ENCODE measurements at regions not wholly inside any gene's neighbourhood (a gene's known extent, or its start where the extent isn't known, plus 50 kb on each side); places are given as distances from the start of the nearest gene placed in this dataset.
"Not testable (repeated sequence)": the region's sequence is repeated elsewhere in the genome, so short reads cannot be mapped to it uniquely, and the experiment has no call there.

DNA sequence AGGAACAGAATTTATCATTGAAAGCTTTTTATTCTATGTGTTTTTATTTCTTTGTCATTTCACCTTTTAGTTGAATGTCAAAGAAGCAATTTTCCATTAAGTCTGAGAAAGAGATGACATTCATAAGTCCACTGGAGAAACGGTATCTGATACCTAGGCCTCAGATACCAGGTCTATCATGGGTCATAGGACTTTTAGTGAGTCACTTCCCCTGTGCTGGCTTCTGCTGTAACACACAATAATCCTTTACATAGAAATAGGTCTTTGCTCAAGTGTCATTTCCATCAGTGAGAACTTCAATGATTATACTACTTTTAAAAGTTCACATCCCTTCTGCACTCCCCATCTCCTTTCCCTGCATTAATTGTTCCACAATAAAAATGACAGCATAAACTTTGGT lies 125.5 kb upstream of the ARMCX2 start:
- TF ChIP-seq, protein P1, sequence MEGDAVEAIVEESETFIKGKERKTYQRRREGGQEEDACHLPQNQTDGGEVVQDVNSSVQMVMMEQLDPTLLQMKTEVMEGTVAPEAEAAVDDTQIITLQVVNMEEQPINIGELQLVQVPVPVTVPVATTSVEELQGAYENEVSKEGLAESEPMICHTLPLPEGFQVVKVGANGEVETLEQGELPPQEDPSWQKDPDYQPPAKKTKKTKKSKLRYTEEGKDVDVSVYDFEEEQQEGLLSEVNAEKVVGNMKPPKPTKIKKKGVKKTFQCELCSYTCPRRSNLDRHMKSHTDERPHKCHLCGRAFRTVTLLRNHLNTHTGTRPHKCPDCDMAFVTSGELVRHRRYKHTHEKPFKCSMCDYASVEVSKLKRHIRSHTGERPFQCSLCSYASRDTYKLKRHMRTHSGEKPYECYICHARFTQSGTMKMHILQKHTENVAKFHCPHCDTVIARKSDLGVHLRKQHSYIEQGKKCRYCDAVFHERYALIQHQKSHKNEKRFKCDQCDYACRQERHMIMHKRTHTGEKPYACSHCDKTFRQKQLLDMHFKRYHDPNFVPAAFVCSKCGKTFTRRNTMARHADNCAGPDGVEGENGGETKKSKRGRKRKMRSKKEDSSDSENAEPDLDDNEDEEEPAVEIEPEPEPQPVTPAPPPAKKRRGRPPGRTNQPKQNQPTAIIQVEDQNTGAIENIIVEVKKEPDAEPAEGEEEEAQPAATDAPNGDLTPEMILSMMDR (IDR thresholded peaks at IDR 0.05; ENCODE audit: insufficient read depth, low read length, poor library complexity, severe bottlenecking) = no peak
- H3K36me3 ChIP-seq (ENCODE audit: control insufficient read depth, insufficient read depth, low read length) = no peaks in the 10 kb centered on the region
- DNase-seq (ENCODE audit: extremely low read depth, insufficient read length) = no peak
- H3K27me3 ChIP-seq (replicated peaks; ENCODE audit: control insufficient read depth, insufficient read depth, low read length) = no peaks in the 10 kb centered on the region
- H3K4me3 ChIP-seq (replicated peaks; ENCODE audit: low read depth, low read length) = no peak overlapping the region

DNA sequence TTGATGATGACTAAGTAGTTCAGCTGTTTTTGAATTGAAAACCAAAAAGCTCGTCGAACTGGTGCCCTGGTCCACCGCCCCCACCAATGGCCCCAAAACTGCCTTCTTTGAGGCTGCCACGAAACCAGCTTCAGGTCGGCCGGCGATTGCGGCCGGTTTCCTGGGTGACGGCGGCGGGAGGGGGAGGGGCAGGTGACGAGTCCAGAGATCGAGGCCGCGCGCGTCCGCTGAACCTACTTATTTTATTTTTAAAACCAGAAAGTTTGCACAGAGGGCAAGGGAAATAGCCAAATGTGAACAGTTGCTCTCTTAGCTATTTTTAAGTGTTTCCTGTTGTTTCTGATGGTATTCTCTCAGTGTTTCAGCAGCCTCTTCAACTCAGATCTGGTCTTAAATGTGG lies 120.8 kb upstream of the ARMCX2 start:
- H3K27me3 ChIP-seq (replicated peaks; ENCODE audit: control insufficient read depth, insufficient read depth, low read length) = not testable (repeated sequence)

DNA sequence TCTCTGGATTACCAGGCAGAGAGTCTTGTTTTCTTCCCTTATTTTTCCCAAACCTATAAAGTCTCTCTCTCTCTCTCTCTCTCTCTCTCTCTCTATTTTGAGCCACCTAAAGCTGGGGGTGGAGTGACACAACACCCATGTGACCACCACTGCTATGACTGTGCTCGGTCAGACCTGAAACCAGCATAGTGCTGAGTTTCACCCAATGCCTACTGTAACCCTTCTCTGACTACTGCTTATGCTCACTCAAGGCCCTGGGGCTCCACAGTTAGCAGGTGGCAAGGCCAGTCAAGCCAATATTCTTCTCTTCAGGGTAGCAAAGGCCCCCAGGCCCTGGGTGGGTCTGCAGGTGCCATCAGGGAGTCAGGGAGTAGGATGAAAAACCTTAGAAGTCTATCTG lies 114.7 kb upstream of the ARMCX2 start:
- Histone ChIP-seq H3K4me3 (replicated peaks; ENCODE audit: low read depth, low read length) (no peak overlapping the region), H3K36me3 (ENCODE audit: control insufficient read depth, insufficient read depth, low read length) (no peaks in the 10 kb centered on the region), H3K27me3 (replicated peaks; ENCODE audit: control insufficient read depth, insufficient read depth, low read length) (no peaks in the 10 kb centered on the region)
- TF ChIP-seq, protein P1 (IDR thresholded peaks at IDR 0.05; ENCODE audit: insufficient read depth, low read length, poor library complexity, severe bottlenecking) = no peak
- DNase-seq (ENCODE audit: extremely low read depth, insufficient read length) = no peak

More for the DNA sequence above, 120.8 kb upstream of the ARMCX2 start:
- H3K4me3 ChIP-seq (replicated peaks; ENCODE audit: low read depth, low read length); DNase-seq (ENCODE audit: extremely low read depth, insufficient read length); H3K36me3 ChIP-seq (ENCODE audit: control insufficient read depth, insufficient read depth, low read length): not testable (repeated sequence)

DNA sequence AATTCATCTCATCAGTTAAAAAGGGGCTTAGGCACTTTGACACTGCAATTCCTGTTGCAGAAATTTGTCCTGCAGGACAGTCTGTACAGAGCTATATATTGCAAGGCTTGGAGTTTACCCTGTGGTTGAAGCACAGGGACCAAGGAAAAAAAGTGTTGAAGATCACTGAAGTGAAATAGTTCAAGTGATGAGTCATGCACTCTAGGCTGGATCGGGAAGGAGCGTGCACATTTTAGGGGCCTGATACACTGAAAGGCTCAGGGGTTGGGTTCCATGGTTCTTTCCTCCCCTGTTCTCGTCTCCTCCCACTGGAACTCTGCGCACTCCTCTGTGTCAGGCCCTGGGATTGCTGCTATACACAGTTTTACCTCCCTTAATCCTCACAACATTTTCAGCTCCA lies 104.9 kb upstream of the ARMCX2 start:
- no peak for DNase-seq (ENCODE audit: extremely low read depth, insufficient read length)
- no peak overlapping the region for H3K4me3 ChIP-seq (replicated peaks; ENCODE audit: low read depth, low read length)
- no peaks in the 10 kb centered on the region for H3K27me3 ChIP-seq (replicated peaks; ENCODE audit: control insufficient read depth, insufficient read depth, low read length)
- H3K36me3 ChIP-seq (ENCODE audit: control insufficient read depth, insufficient read depth, low read length) = no peaks in the 10 kb centered on the region
- TF ChIP-seq, protein P1 (IDR thresholded peaks at IDR 0.05; ENCODE audit: insufficient read depth, low read length, poor library complexity, severe bottlenecking) = no peak

DNA sequence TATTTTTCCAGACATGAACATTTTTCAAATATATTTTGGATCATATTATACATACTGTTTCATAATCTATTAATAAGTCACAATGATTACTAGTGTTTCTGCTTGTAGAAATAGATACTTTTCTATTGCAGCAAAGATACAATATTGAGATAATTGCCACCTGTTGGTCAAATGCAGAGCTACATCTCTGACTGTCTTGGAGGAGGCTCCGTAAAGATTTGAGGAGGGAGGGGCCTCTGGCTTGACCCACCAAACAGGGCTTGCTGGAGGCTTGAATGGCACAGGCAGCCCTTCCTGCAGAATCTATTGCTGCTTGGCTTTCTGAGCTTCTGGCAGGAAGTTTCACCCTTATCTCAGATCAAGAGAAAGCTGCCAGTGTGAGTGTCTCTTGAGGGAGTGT lies 99.3 kb upstream of the ARMCX2 start:
- Histone ChIP-seq H3K36me3 (ENCODE audit: control insufficient read depth, insufficient read depth, low read length) (no peaks in the 10 kb centered on the region), H3K27me3 (replicated peaks; ENCODE audit: control insufficient read depth, insufficient read depth, low read length) (no peaks in the 10 kb centered on the region), H3K4me3 (replicated peaks; ENCODE audit: low read depth, low read length) (no peak overlapping the region)
- DNase-seq (ENCODE audit: extremely low read depth, insufficient read length) = no peak
- TF ChIP-seq, protein P1 (IDR thresholded peaks at IDR 0.05; ENCODE audit: insufficient read depth, low read length, poor library complexity, severe bottlenecking) = peak; percentile 45

DNA sequence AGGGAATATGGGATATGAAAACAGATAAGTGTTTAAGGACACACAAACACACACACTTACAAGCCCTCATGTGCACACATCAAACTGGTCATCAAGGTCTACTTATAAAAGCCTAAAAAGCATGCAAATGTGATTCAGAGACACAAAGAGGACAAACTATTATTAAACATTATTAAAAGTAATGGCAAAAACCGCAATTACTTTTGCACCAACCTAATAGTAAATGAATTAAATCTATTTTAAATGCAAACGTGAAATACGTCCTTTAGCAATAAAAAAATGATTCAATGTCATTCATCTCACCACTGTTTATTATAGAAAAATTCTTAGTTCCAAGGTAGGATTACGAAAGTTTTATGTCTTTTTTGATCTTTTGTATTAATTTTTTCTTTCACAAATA lies 91.1 kb upstream of the ARMCX2 start:
- no peaks in the 10 kb centered on the region for H3K27me3 ChIP-seq (replicated peaks; ENCODE audit: control insufficient read depth, insufficient read depth, low read length)
- TF ChIP-seq, protein P1 (IDR thresholded peaks at IDR 0.05; ENCODE audit: insufficient read depth, low read length, poor library complexity, severe bottlenecking) = no peak

More for the DNA sequence above, 91.1 kb upstream of the ARMCX2 start:
- no peaks in the 10 kb centered on the region for H3K36me3 ChIP-seq (ENCODE audit: control insufficient read depth, insufficient read depth, low read length)
- no peak overlapping the region for H3K4me3 ChIP-seq (replicated peaks; ENCODE audit: low read depth, low read length)
- DNase-seq (ENCODE audit: extremely low read depth, insufficient read length) = no peak
